Muscle of leg (tissue), 3 donors: ENCODE measurements at regions not wholly inside any gene's neighbourhood (a gene's known extent, or its start where the extent isn't known, plus 50 kb on each side); places are given as distances from the start of the nearest gene placed in this dataset.

ENCODE experiments used
- DNase-seq: peaks from one replicate; pipeline ENCODE4 v3.0.0; 2013
- H3K27ac ChIP-seq: one replicate; pipeline ENCODE4 v1.5.1; 2013; ENCODE audit warnings: mild to moderate bottlenecking, low read length, control low read depth
- H3K27me3 ChIP-seq: one replicate; pipeline ENCODE4 v1.6.1; 2013; ENCODE audit warnings: low read length; ENCODE audit not compliant: control insufficient read depth, insufficient read depth
- H3K36me3 ChIP-seq: one replicate; pipeline ENCODE4 v1.6.1; 2013; ENCODE audit warnings: low read length; ENCODE audit not compliant: control insufficient read depth, insufficient read depth
- H3K4me1 ChIP-seq: one replicate; pipeline ENCODE4 v1.6.1; 2013; ENCODE audit warnings: low read length; ENCODE audit not compliant: control insufficient read depth, insufficient read depth
- H3K4me3 ChIP-seq: one replicate; pipeline ENCODE4 v1.5.1; 2013; ENCODE audit warnings: low read length, control low read depth
- H3K9me3 ChIP-seq: replicated peaks from 2 replicates; pipeline ENCODE4 v1.6.1; 2013; ENCODE audit warnings: low read depth, low read length; ENCODE audit not compliant: control insufficient read depth
- WGBS: methylation state at CpG from one replicate; pipeline ENCODE4 v1.1.5; 2013; ENCODE audit warnings: missing lambda C conversion rate; ENCODE audit not compliant: insufficient coverage; 5-methylcytosine and 5-hydroxymethylcytosine counted together

GRCh38 chrX:82058728-82059127, 856.8 kb downstream of the SH3BGRL start:
- no peaks in the 10 kb centered on the region for H3K36me3 ChIP-seq
- no peaks in the 10 kb centered on the region for H3K9me3 ChIP-seq
- no peaks in the 10 kb centered on the region for H3K4me1 ChIP-seq
- H3K4me3 ChIP-seq = no peak overlapping the region
- no peaks in the 10 kb centered on the region for H3K27me3 ChIP-seq
- no peak overlapping the region for H3K27ac ChIP-seq
- no peak for DNase-seq
- WGBS = 50% methylated on average over 1 of the region's 4 CpGs

- no peak overlapping the region for H3K4me3 ChIP-seq
- DNase-seq = no peak
- no peaks in the 10 kb centered on the region for H3K9me3 ChIP-seq
- no peaks in the 10 kb centered on the region for H3K4me1 ChIP-seq
- H3K27ac ChIP-seq = no peak overlapping the region
- H3K27me3 ChIP-seq = no peaks in the 10 kb centered on the region
- WGBS = no CpG with 5 or more reads among the region's 1 CpG
- H3K36me3 ChIP-seq = no peaks in the 10 kb centered on the region
Measured at GRCh38 chrX:82070948-82071347, 869.0 kb downstream of the SH3BGRL start.

- Histone ChIP-seq H3K9me3 (peaks cover 8% of the 10 kb centered on the region), H3K4me3 (no peak overlapping the region), H3K27ac (no peak overlapping the region), H3K36me3 (no peaks in the 10 kb centered on the region), H3K4me1 (no peaks in the 10 kb centered on the region), H3K27me3 (peaks cover under 1% of the 10 kb centered on the region)
- no peak for DNase-seq
- no CpG with 5 or more reads among the region's 1 CpG for WGBS
Measured at GRCh38 chrX:82081027-82081426, 879.1 kb downstream of the SH3BGRL start.

- H3K27ac ChIP-seq = no peak overlapping the region
- WGBS = 52% methylated on average over 2 of the region's 3 CpGs
- H3K27me3 ChIP-seq = peaks cover 3% of the 10 kb centered on the region
- H3K4me3 ChIP-seq = no peak overlapping the region
- peak; percentile 11 for DNase-seq
- no peaks in the 10 kb centered on the region for H3K36me3 ChIP-seq
- no peaks in the 10 kb centered on the region for H3K4me1 ChIP-seq
- H3K9me3 ChIP-seq = peaks cover 2% of the 10 kb centered on the region
Measured at GRCh38 chrX:82087699-82088098, 885.8 kb downstream of the SH3BGRL start.

GRCh38 chrX:82092307-82092706, 890.4 kb downstream of the SH3BGRL start:
- Histone ChIP-seq H3K4me1 (no peaks in the 10 kb centered on the region), H3K27me3 (no peaks in the 10 kb centered on the region), H3K36me3 (no peaks in the 10 kb centered on the region), H3K4me3 (no peak overlapping the region), H3K27ac (no peak overlapping the region), H3K9me3 (no peaks in the 10 kb centered on the region)
- no CpG with 5 or more reads among the region's 1 CpG for WGBS
- no peak for DNase-seq

GRCh38 chrX:82125103-82125502, 923.2 kb downstream of the SH3BGRL start:
- no peaks in the 10 kb centered on the region for H3K27me3 ChIP-seq
- H3K4me1 ChIP-seq = no peaks in the 10 kb centered on the region
- H3K9me3 ChIP-seq = no peaks in the 10 kb centered on the region
- no peak overlapping the region for H3K27ac ChIP-seq
- no peak for DNase-seq
- H3K4me3 ChIP-seq = no peak overlapping the region
- H3K36me3 ChIP-seq = no peaks in the 10 kb centered on the region
- no CpG with 5 or more reads among the region's 2 CpGs for WGBS

GRCh38 chrX:82127228-82128123, 925.6 kb downstream of the SH3BGRL start:
- no peak for DNase-seq
- H3K36me3 ChIP-seq = no peaks in the 10 kb centered on the region
- H3K4me3 ChIP-seq = no peak overlapping the region
- no peaks in the 10 kb centered on the region for H3K4me1 ChIP-seq
- no peaks in the 10 kb centered on the region for H3K9me3 ChIP-seq
- H3K27me3 ChIP-seq = no peaks in the 10 kb centered on the region
- WGBS = no CpG with 5 or more reads among the region's 2 CpGs
- no peak overlapping the region for H3K27ac ChIP-seq

GRCh38 chrX:82134378-82134777, 932.5 kb downstream of the SH3BGRL start:
- Histone ChIP-seq H3K4me1 (no peaks in the 10 kb centered on the region), H3K27me3 (no peaks in the 10 kb centered on the region), H3K36me3 (no peaks in the 10 kb centered on the region), H3K4me3 (no peak overlapping the region), H3K27ac (no peak overlapping the region), H3K9me3 (peaks cover 12% of the 10 kb centered on the region)
- DNase-seq = no peak

- no peak overlapping the region for H3K27ac ChIP-seq
- no peaks in the 10 kb centered on the region for H3K27me3 ChIP-seq
- H3K36me3 ChIP-seq = no peaks in the 10 kb centered on the region
- peaks cover 9% of the 10 kb centered on the region for H3K9me3 ChIP-seq
- no peaks in the 10 kb centered on the region for H3K4me1 ChIP-seq
- no peak overlapping the region for H3K4me3 ChIP-seq
- no peak for DNase-seq
- no CpG with 5 or more reads among the region's 1 CpG for WGBS
Measured at GRCh38 chrX:82141942-82142341, 940.0 kb downstream of the SH3BGRL start.

- H3K9me3 ChIP-seq = peaks cover 21% of the 10 kb centered on the region
Measured at GRCh38 chrX:82161195-82161594, 959.3 kb downstream of the SH3BGRL start.

GRCh38 chrX:82163701-82164100, 961.8 kb downstream of the SH3BGRL start:
- no peaks in the 10 kb centered on the region for H3K36me3 ChIP-seq
- no peak for DNase-seq
- H3K27ac ChIP-seq = no peak overlapping the region
- no peaks in the 10 kb centered on the region for H3K4me1 ChIP-seq
- H3K9me3 ChIP-seq = peaks cover 21% of the 10 kb centered on the region
- peaks cover 3% of the 10 kb centered on the region for H3K27me3 ChIP-seq
- H3K4me3 ChIP-seq = no peak overlapping the region

More at GRCh38 chrX:82161195-82161594, 959.3 kb downstream of the SH3BGRL start:
- Histone ChIP-seq H3K4me3 (no peak overlapping the region), H3K27me3 (peaks cover 3% of the 10 kb centered on the region), H3K27ac (no peak overlapping the region), H3K4me1 (no peaks in the 10 kb centered on the region), H3K36me3 (no peaks in the 10 kb centered on the region)
- 100% methylated on average over 1 of the region's 2 CpGs for WGBS
- no peak for DNase-seq
